Spleen (tissue), 7 donors: ENCODE measurements at regions not wholly inside any gene's neighbourhood (a gene's known extent, or its start where the extent isn't known, plus 50 kb on each side); places are given as distances from the start of the nearest gene placed in this dataset.

Experiments
- POLR2A ChIP-seq, 3 donors: fragments of 450-650 bp; IDR thresholded peaks; one replicate each; pipeline ENCODE4 v1.5.1; 2017; ENCODE audit warnings: antibody characterized with exemption in 3 of 3, mild to moderate bottlenecking in 1 of 3
- POLR2AphosphoS5 ChIP-seq, 3 donors: sonication (generic); formaldehyde crosslinking; IDR thresholded peaks; one replicate each; pipeline ENCODE4 v1.5.1; 2017; ENCODE audit warnings: antibody characterized with exemption in 3 of 3
- TF ChIP-seq, protein P1 (sequence below), 11 experiments: fragments of 200-600 bp in 7 of 11; fragments of 450-650 bp in 4 of 11; sonication (generic) in 4 of 11; IDR thresholded peaks in 8 of 11; conservative IDR thresholded peaks in 3 of 11; 1 replicate in 7 of 11; 2 replicates in 4 of 11; pipeline versions ENCODE4 v1.4.0 to v1.8.0; 2016 to 2021; ENCODE audit warnings: antibody characterized with exemption in 11 of 11, inconsistent platforms in 4 of 11, mild to moderate bottlenecking in 1 of 11
- donor health status: DM: no; HTN: no; CAD: no; lungs with moderate emphysema.
- donor health status: DM: no; HTN: no; CAD: no.
- donor health status: DM: no; HTN: no; CAD: no.

DNA sequence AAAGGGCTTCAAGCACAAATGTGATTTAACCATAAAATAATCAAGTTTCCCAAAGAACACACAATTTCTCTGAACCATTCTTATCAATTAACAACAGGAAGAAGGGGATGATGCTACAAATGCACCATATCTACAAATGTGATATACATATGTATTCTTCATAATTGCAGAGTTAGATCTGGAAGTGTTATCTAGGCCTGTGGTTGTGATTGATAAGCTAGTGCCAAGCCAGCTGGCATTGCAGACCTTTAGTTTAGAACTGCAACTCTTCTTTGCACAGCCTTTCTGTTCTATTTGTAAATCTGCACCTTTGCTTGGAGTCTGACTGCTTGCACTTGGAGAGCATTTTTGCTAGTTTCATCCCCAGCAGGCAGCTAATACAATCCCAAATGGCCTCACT lies 145.5 kb upstream of the NPY2R start:
- TF ChIP-seq POLR2A (IDR thresholded peaks at IDR 0.05): no peak
- TF ChIP-seq, protein P1, sequence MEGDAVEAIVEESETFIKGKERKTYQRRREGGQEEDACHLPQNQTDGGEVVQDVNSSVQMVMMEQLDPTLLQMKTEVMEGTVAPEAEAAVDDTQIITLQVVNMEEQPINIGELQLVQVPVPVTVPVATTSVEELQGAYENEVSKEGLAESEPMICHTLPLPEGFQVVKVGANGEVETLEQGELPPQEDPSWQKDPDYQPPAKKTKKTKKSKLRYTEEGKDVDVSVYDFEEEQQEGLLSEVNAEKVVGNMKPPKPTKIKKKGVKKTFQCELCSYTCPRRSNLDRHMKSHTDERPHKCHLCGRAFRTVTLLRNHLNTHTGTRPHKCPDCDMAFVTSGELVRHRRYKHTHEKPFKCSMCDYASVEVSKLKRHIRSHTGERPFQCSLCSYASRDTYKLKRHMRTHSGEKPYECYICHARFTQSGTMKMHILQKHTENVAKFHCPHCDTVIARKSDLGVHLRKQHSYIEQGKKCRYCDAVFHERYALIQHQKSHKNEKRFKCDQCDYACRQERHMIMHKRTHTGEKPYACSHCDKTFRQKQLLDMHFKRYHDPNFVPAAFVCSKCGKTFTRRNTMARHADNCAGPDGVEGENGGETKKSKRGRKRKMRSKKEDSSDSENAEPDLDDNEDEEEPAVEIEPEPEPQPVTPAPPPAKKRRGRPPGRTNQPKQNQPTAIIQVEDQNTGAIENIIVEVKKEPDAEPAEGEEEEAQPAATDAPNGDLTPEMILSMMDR (IDR thresholded peaks at IDR 0.05 in 8 of 11, conservative IDR thresholded peaks at IDR 0.05 in 3 of 11): no peak
- no peak for TF ChIP-seq POLR2AphosphoS5 (IDR thresholded peaks at IDR 0.05)
